ENCODE measurements at regions not wholly inside any gene's neighbourhood (a gene's known extent, or its start where the extent isn't known, plus 50 kb on each side); places are given as distances from the start of the nearest gene placed in this dataset.

DNA sequence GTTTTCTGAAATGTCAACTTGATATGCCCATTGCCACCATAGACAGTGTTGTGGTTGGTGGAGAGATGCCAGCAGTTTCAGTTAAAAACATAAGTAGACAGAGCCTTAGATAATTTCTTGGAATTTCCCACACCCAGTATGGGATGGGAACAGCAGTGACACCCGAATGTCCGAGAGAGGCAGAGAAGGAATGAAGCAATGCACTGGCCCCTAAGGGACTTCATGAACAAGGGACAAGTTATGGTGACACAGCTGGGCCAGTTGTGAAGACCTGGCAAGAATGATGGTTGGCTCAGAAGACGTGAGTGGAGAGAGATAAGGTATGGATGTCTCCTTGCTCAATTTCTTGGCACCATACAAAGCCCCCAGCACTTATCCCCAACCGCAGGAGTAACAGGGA lies 165.2 kb upstream of the APCDD1 start:
- ATAC-seq (replicated peaks): no peak
- H3K9me3 Mint-ChIP-seq: peaks cover 0 to 12% of the 10 kb centered on the region in 2 donors
- no peaks in the 10 kb centered on the region for H3K27me3 Mint-ChIP-seq
- H3K4me3 Mint-ChIP-seq: no peak overlapping the region
- H3K4me1 Mint-ChIP-seq (ENCODE audit: low read depth in 2 of 2): no peaks in the 10 kb centered on the region
- DNase-seq: no peak
- no peak overlapping the region for H3K27ac Mint-ChIP-seq
- no peaks in the 10 kb centered on the region for H3K36me3 Mint-ChIP-seq (ENCODE audit: insufficient read depth)

DNA sequence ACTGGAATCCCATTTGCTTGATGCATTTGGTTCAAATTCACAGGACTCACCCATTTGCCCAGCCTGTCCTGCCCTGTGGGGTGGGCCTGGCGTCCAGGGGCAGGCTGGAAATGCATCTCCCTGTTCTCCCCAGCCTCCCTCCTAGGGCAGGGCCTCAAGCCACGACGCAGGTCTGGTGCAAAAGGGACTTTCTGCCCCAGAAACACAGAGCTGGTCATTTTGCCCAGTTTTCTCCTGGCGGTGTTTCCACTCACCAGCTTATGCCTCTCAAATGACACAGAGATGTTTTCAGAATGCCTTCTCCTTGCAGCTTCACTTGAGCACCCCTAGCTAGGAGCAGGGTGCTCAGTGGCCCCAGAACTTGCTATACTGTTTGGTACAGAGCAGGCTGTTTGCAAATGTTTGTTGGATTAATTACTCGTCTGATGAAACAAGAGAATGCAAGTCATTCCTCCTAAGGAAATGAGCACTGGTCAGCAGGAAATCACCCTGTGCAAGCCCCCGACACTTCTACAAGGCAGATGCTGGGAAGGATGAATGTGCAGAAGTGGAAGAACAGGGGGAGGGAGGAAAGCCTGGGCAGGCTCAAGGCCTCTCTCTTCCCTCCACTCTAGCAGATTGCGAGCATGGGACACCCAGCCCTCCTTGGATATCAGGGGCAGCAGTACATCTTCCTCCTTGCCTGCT lies 164.3 kb upstream of the APCDD1 start:
- H3K4me1 Mint-ChIP-seq (ENCODE audit: low read depth in 2 of 2): no peaks in the 10 kb centered on the region
- no peak for DNase-seq
- no peak overlapping the region for H3K27ac Mint-ChIP-seq
- no peak for ATAC-seq (replicated peaks)
- H3K4me3 Mint-ChIP-seq: no peak overlapping the region
- H3K9me3 Mint-ChIP-seq: peaks cover 0 to 12% of the 10 kb centered on the region in 2 donors
- H3K27me3 Mint-ChIP-seq: no peaks in the 10 kb centered on the region
- no peaks in the 10 kb centered on the region for H3K36me3 Mint-ChIP-seq (ENCODE audit: insufficient read depth)

DNA sequence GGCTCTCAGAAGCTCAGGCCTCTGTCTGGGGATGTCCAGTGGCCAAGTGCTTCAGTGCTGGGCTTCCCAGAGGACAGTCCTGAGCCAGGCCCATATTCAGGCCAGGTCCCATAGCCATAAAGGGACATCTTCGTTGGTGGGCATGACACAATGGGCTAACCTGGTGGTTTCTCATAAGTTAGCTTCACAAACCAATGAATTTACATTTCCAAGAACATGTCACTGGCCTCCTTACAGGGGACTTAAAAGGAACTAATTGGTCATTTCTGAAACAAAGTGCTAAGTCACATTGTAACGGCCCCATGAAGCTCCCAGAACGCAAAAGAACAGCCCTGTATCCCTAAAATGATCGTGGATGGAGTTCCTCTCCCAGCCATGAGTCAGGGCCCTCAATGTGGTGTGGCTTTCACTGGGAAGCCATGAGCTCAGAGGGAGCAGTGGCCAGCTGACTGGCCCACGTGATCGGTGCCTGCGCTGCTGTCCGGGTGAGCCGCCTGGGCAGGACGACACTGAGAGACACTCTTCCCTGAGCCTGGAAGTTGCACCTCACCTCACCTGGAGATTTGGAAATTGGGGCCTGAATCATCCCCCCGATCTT lies 163.7 kb upstream of the APCDD1 start:
- no peak for ATAC-seq (replicated peaks)
- no peak overlapping the region for H3K4me3 Mint-ChIP-seq

DNA sequence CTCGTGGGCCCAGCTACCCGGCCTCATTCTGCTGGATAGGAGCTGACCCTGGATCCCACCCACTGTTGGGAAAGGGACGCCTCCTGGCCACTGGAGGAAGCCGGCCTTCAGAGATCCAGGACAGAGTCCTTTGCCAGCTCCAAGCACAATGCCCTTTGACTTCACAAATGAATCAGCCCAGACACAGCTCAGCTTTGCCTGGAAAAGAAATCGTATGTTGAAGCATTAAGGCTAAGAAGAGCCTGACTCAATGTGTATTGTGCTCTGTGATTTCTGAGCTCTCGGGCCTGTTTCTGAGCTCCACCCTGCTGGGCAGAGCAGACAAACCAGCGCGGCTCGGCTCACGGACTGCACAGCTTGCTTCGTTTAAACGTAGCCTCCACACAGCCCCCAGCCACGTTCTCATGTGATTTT lies 162.9 kb upstream of the APCDD1 start:
- peaks cover 0 to 12% of the 10 kb centered on the region in 2 donors for H3K9me3 Mint-ChIP-seq
- H3K27me3 Mint-ChIP-seq: no peaks in the 10 kb centered on the region
- no peak overlapping the region for H3K27ac Mint-ChIP-seq

More for the DNA sequence above, 163.7 kb upstream of the APCDD1 start:
- H3K36me3 Mint-ChIP-seq (ENCODE audit: insufficient read depth): no peaks in the 10 kb centered on the region
- no peaks in the 10 kb centered on the region for H3K4me1 Mint-ChIP-seq (ENCODE audit: low read depth in 2 of 2)
- no peak for DNase-seq
- no peak overlapping the region for H3K27ac Mint-ChIP-seq
- H3K27me3 Mint-ChIP-seq: no peaks in the 10 kb centered on the region
- peaks cover 0 to 12% of the 10 kb centered on the region in 2 donors for H3K9me3 Mint-ChIP-seq

DNA sequence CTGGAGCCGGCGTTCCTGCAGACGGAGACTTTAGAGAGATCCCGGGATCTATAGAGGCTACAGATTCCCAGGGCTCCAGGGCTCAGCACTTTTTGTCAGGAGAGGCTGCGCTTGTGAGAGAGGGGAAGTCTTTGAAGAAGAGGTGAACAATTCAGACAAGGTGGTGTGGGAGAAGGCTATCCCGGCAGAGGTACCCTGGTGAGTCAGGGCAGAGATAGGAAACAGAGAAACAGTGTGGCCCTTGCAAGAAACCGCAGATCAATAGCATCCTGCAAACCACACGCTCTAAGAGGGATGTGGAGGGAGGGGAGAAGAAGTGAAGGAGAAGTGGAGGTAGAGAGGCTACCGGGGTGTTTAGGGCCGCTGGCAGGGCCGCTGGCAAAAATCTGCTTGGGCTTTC lies 160.5 kb upstream of the APCDD1 start:
- Mint-ChIP-seq H3K27ac (no peak overlapping the region), H3K4me1 (ENCODE audit: low read depth in 2 of 2) (no peaks in the 10 kb centered on the region), H3K9me3 (peaks cover 0 to 2% of the 10 kb centered on the region in 2 donors), H3K4me3 (no peak overlapping the region), H3K36me3 (ENCODE audit: insufficient read depth) (no peaks in the 10 kb centered on the region), H3K27me3 (peaks cover 0 to 6% of the 10 kb centered on the region in 2 donors)
- no peak for DNase-seq
- ATAC-seq (replicated peaks): no peak

More for the DNA sequence above, 162.9 kb upstream of the APCDD1 start:
- DNase-seq (no peak), ATAC-seq (replicated peaks) (no peak)
- H3K4me3 Mint-ChIP-seq: no peak overlapping the region
- no peaks in the 10 kb centered on the region for H3K36me3 Mint-ChIP-seq (ENCODE audit: insufficient read depth)
- H3K4me1 Mint-ChIP-seq (ENCODE audit: low read depth in 2 of 2): no peaks in the 10 kb centered on the region

DNA sequence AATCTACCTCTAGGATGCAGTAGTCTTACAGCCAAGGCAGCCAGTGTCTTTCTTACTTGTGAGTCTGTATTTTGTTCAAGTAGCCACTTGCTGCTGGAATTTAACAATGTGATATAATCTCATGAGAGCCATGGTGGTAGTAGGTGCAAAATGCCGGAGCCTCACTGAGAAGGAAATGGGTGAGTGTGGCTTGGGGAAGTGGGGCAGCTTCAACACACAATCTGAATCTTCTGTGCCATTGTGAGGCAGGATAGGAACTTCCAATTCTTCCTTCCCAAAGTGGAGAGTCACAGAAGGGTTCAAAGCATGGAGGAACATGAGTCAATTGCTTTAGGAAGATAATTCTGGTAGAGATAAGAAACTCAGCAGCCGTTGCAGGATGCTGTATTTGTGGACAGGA lies 158.7 kb upstream of the APCDD1 start:
- Mint-ChIP-seq H3K9me3 (no peaks in the 10 kb centered on the region), H3K4me1 (ENCODE audit: low read depth in 2 of 2) (no peaks in the 10 kb centered on the region), H3K27me3 (peaks cover 0 to 10% of the 10 kb centered on the region in 2 donors), H3K36me3 (ENCODE audit: insufficient read depth) (no peaks in the 10 kb centered on the region), H3K27ac (no peak overlapping the region), H3K4me3 (no peak overlapping the region)
- DNase-seq (no peak), ATAC-seq (replicated peaks) (no peak)

DNA sequence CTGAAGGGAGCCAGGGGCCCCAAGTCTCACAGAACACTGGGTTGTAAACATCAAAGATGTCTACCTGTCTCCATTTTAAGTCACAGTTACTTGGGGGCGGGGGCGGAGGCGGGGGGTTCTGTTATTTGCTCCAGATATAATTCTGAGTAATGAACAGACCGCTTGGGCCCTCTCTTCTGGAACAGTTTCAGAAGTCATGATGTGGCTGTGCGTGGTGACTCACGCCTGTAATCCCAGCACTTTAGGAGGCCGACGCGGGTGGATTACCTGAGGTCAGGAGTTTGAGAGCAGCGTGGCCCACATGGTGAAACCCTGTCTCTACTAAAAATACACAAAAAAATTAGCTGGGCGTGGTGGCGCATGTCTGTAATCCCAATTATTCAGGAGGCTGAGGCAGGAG lies 157.9 kb upstream of the APCDD1 start:
- no peak overlapping the region for H3K27ac Mint-ChIP-seq
- ATAC-seq (replicated peaks): no peak

DNA sequence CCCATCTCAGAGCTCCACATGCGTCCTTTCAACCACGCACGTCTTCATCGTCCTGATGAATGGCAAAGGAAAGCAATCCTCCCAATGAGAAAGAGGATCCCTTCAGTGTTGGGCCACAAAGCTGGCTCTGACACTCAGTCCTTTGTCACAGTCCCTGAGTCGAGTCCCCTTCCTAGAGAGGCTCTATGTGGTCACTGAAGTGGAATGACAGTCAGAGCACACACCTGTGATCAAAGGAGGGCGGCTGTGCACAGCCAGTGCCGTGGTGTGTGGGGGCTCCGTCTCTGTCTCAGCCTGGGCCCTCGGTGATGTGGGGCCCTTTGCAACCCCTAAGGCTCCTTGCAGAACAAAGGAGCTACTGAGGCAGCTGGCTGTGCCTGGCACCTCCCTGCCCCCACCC lies 157.3 kb upstream of the APCDD1 start:
- Mint-ChIP-seq H3K36me3 (ENCODE audit: insufficient read depth) (no peaks in the 10 kb centered on the region), H3K27ac (no peak overlapping the region), H3K4me1 (ENCODE audit: low read depth in 2 of 2) (no peaks in the 10 kb centered on the region), H3K9me3 (peaks cover 0 to 1% of the 10 kb centered on the region in 2 donors), H3K27me3 (peaks cover 0 to 10% of the 10 kb centered on the region in 2 donors), H3K4me3 (no peak overlapping the region)
- DNase-seq (no peak), ATAC-seq (replicated peaks) (no peak)

More for the DNA sequence above, 157.9 kb upstream of the APCDD1 start:
- H3K4me1 Mint-ChIP-seq (ENCODE audit: low read depth in 2 of 2): no peaks in the 10 kb centered on the region
- no peaks in the 10 kb centered on the region for H3K36me3 Mint-ChIP-seq (ENCODE audit: insufficient read depth)
- no peak overlapping the region for H3K4me3 Mint-ChIP-seq
- H3K9me3 Mint-ChIP-seq: peaks cover 0 to 1% of the 10 kb centered on the region in 2 donors
- no peak for DNase-seq
- H3K27me3 Mint-ChIP-seq: peaks cover 0 to 10% of the 10 kb centered on the region in 2 donors

DNA sequence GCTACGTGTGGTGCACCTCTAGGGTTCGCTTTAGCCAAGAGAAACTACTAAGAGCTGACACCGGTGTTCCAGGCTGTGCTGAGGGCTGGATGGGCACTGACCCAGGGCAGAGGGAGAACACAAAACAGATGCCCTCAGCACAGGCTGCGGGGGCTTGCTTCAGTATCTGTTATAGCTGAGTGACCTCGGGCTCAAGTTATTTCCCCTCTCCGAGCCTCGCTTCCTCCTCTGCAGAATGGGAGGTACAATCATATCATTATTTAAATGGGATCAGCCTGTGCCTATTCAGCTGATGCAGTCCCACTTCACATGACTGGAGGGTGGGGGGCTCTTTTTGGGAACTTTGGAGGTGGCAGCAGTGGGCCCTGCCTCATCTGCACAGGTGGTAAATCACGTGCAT lies 156.1 kb upstream of the APCDD1 start:
- ATAC-seq (replicated peaks) (no peak), DNase-seq (no peak)
- Mint-ChIP-seq H3K36me3 (ENCODE audit: insufficient read depth) (no peaks in the 10 kb centered on the region), H3K27me3 (peaks cover 0 to 10% of the 10 kb centered on the region in 2 donors), H3K9me3 (peaks cover 5 to 6% of the 10 kb centered on the region in 2 donors), H3K27ac (no peak overlapping the region), H3K4me3 (no peak overlapping the region), H3K4me1 (ENCODE audit: low read depth in 2 of 2) (no peaks in the 10 kb centered on the region)

DNA sequence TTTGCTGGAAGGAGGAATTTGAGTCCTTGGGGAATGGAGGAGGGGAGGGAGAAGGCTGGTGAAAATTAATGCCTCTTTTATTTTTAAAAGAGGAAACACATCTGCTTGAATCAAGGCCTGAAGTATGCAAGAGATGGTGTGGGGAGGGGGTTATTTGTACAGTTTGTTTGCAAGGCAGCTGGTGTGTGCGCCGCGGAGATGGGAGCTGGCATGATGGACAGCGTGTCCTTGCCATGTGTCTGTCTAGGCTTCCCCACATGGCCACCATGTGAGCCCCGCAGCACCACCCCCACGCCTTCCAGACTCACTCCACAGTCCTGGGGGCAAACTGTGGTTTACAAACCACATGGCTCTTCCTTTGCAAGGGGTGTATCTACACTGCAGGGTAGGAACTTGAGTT lies 154.8 kb upstream of the APCDD1 start:
- H3K27ac Mint-ChIP-seq: no peak overlapping the region
- no peaks in the 10 kb centered on the region for H3K36me3 Mint-ChIP-seq (ENCODE audit: insufficient read depth)
- no peaks in the 10 kb centered on the region for H3K4me1 Mint-ChIP-seq (ENCODE audit: low read depth in 2 of 2)
- ATAC-seq (replicated peaks): no peak
- peaks cover 0 to 10% of the 10 kb centered on the region in 2 donors for H3K27me3 Mint-ChIP-seq
- no peak overlapping the region for H3K4me3 Mint-ChIP-seq
- no peak for DNase-seq
- peaks cover 9 to 10% of the 10 kb centered on the region in 2 donors for H3K9me3 Mint-ChIP-seq

DNA sequence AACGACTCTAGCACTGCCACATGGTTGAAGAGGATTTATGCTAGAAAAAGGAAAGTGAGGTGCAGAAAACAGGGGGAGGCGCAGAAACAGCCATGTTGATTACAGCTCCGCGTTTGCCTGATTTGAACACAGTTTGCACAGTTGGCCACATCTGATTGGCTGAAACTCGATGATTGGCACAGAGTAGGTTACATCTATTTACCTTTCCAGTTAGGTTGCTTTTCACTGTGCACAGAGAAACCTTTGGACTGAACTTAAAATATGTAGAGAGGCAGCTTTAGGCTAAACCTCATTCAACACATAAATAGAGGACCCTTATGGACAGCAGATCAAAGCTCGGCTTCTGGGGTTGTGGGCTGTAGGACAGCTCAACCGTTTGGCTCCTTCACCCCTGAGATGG lies 153.7 kb upstream of the APCDD1 start:
- Mint-ChIP-seq H3K27me3 (peaks cover 0 to 10% of the 10 kb centered on the region in 2 donors), H3K4me3 (no peak overlapping the region), H3K4me1 (ENCODE audit: low read depth in 2 of 2) (no peaks in the 10 kb centered on the region), H3K27ac (no peak overlapping the region), H3K36me3 (ENCODE audit: insufficient read depth) (no peaks in the 10 kb centered on the region), H3K9me3 (peaks cover 9 to 10% of the 10 kb centered on the region in 2 donors)
- DNase-seq: no peak
- no peak for ATAC-seq (replicated peaks)

DNA sequence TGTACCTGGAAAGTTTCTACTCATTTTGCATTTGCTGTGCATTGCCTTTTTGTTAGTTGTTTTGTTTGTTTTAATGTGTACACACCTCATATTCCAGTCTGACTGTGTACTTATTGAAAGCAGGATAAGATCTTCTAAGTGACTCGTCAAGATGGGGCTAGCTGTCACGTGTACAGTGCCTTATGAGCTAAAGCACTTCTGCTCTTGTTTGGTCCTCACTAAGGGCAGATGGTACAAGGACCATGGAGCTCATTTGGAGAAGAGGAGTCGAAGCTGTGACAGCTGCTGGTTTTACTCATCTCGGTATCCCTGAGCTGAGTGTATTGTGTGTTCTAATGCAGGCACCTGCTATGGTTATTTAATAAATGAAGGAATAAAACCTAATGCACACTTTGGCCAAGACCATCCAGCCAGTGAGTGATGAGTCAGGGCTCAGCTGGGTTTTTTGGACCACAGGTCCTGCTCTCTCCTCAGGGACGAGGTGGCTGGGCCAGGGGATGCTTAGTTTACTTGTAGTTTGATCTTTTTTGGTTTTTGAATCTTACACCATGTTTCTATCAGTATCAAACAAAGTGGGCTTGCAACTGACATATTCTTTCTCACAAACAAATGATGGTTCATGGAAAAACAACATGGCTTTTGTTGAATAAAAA lies 152.5 kb upstream of the APCDD1 start:
- DNase-seq: no peak
- Mint-ChIP-seq H3K4me1 (ENCODE audit: low read depth in 2 of 2) (no peaks in the 10 kb centered on the region), H3K9me3 (peaks cover 9 to 10% of the 10 kb centered on the region in 2 donors), H3K4me3 (no peak overlapping the region), H3K27ac (no peak overlapping the region), H3K36me3 (ENCODE audit: insufficient read depth) (no peaks in the 10 kb centered on the region), H3K27me3 (peaks cover 0 to 10% of the 10 kb centered on the region in 2 donors)
- ATAC-seq (replicated peaks): no peak

DNA sequence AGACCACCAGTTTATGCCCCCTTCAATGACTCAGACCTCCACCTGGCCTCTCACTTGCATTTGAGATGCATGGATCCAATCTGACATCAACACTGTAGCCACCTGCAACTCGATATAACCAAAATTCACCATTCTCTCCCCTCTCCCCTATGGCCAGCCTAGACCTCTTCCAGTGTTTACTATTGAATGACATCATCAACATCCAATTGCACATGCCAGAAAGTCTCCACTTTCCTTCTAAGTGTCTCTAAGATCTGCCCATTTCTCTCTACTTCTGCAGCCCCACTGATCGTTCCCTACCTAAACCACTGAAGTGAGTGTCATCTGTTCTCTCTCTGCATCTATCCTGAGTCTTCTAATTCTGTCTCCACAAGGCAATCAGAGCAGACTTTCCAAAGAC lies 151.3 kb upstream of the APCDD1 start:
- Mint-ChIP-seq H3K27me3 (peaks cover 0 to 10% of the 10 kb centered on the region in 2 donors), H3K36me3 (ENCODE audit: insufficient read depth) (no peaks in the 10 kb centered on the region), H3K9me3 (peaks cover 9 to 10% of the 10 kb centered on the region in 2 donors), H3K27ac (no peak overlapping the region), H3K4me3 (no peak overlapping the region), H3K4me1 (ENCODE audit: low read depth in 2 of 2) (no peaks in the 10 kb centered on the region)
- ATAC-seq (replicated peaks) (no peak), DNase-seq (no peak)

DNA sequence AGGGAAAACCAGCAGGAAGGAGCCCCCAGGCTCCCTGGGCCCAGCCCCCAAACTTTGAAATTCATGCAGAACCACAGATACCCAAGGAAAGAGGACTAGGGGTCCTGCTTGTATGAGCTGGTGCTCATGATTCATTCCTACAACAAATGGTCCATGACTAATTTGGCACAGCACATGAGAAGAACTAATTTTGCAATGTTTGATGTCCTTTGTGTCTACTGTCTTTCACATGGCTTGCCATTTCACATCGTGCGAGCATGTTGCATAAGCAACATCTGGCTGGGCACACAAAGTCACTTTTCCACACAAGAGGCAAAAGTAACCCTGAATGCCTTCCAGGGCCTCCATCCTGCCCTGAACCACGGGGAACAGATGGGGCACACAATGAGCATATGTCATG lies 149.6 kb upstream of the APCDD1 start:
- DNase-seq (no peak), ATAC-seq (replicated peaks) (no peak)
- Mint-ChIP-seq H3K27me3 (peaks cover 0 to 11% of the 10 kb centered on the region in 2 donors), H3K9me3 (peaks cover 9 to 10% of the 10 kb centered on the region in 2 donors), H3K4me1 (ENCODE audit: low read depth in 2 of 2) (no peaks in the 10 kb centered on the region), H3K4me3 (no peak overlapping the region), H3K36me3 (ENCODE audit: insufficient read depth) (no peaks in the 10 kb centered on the region), H3K27ac (no peak overlapping the region)
